ENCODE measurements at regions not wholly inside any gene's neighbourhood (a gene's known extent, or its start where the extent isn't known, plus 50 kb on each side); places are given as distances from the start of the nearest gene placed in this dataset.
"Not testable (repeated sequence)": the region's sequence is repeated elsewhere in the genome, so short reads cannot be mapped to it uniquely, and the experiment has no call there.

DNA sequence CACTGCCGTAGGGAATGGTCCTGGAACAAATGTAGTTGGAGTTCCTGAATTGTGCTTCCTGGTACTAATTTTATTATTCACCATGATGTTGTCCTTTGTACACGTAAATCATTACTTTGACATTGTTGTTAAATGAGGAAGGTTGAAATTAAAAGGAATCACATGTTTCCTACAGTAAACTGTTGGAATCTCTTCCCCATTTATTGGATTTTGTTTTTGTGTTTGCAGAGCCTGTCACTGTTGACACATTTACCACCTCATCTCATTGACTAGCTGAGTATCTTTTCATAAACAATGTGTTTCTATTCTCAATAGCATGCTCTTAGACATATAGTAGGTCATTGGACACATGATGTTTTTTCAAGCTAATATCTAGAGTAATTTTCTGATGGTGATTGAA is 1012.5 kb downstream of the NR2F1-AS1 start:
- no peak for DNase-seq (ENCODE audit: low read depth in 2 of 2)

GRCh38 chr5:92567831-92568450 is 1013.1 kb downstream of the NR2F1-AS1 start:
- DNase-seq (ENCODE audit: low read depth in 2 of 2): no peak

- DNase-seq (ENCODE audit: low read depth in 2 of 2): no peak
Measured at GRCh38 chr5:92566113-92566786, 1014.8 kb downstream of the NR2F1-AS1 start.

GRCh38 chr5:92565673-92566072 is 1015.3 kb downstream of the NR2F1-AS1 start:
- DNase-seq (ENCODE audit: low read depth in 2 of 2): no peak

DNA sequence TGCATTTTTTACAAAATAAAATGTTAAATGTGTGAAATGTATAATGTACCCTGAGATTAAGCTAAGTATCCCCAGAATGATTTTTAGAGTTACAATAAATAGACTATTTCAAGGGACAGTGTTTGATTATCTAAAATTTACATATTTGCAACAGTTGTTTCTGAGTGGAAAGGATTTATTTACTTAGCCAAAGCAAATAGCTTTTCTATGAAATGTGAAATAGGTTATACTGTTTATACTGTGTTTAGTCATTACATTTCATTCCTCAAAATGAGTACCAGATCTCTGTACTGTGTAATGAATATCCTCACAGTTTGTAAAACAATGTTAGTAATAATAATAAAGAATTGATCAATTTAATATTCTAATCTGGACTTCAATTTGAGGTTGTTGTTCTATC is 1019.0 kb downstream of the NR2F1-AS1 start:
- no peak for DNase-seq (ENCODE audit: low read depth in 2 of 2)

- no peak for DNase-seq (ENCODE audit: low read depth in 2 of 2)
Measured at GRCh38 chr5:92561411-92561959, 1019.5 kb downstream of the NR2F1-AS1 start.

DNA sequence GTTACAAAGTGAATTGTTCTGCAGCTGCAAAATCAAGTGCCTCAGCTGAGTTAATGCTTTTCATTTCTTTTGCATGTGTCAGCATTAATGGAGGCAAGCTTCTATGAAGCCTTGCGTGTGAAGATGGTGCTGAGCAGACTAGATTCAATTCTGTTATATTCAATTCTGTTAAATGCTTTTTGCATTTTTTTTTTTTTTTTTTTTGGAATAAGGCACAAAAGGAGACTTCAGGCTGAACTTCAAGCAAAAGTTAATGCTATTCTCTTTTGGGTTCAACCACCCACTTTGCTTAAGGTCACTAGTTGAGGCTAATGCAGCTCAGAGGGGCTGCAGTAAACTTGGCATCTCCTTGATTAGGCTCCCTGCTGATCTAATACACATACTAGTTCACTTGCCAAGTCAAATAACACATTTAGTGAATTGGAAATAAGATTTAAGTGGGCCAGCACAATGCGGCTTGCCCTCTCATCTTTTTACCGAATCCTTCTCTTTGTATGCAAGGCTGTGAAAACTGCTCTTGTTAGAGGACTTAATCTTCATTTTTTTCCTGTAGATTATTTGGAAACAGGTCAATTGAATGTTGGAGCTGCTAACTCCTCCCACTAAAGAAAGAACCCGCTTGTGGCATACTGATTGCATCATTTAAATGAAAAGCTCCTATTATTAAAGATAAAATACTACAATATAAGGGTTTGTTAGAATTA is 1020.2 kb downstream of the NR2F1-AS1 start:
- DNase-seq (ENCODE audit: low read depth in 2 of 2): no peak

- DNase-seq (ENCODE audit: low read depth in 2 of 2): peak in 1 of 2 donors; percentile 19
Measured at GRCh38 chr5:92559781-92560180, 1021.2 kb downstream of the NR2F1-AS1 start.

DNA sequence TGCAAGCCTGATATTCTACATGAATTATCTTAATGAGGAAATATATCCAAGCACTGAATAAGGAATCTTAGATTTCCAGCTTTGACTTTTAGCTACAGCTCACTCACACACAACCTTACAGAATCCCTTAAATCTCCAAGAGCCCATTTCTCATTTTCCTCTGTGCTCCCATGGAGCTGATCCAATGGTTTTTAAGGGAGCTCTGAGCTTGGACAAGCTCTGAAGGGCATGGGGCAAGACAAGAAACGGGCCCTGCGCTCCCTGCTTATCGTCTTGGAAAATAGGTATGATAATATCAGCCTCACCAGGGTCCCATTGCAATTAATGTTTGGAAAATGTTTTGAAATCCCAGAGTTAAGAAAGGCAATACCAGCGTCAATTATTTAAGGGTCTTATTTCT is 1021.7 kb downstream of the NR2F1-AS1 start:
- DNase-seq (ENCODE audit: low read depth in 2 of 2): no peak

DNA sequence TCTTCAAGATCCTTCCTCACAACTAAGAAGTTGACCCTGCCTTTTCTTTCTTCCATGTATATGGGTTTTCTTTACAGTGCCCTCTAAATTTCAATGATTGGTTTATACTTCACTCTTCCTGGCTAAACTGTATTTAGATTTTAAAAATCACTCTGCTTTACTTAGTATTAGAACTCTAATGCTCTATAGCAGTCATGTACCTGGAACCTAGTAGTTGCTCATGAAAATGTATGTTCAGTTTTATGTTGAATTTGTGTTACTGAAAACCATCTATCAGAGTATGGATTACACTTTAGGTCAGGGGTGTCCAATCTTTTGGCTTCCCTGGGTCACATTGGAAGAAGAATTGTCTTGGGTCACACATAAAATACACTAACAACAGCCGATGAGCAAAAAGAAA is 1024.3 kb downstream of the NR2F1-AS1 start:
- no peak for DNase-seq (ENCODE audit: low read depth in 2 of 2)

DNA sequence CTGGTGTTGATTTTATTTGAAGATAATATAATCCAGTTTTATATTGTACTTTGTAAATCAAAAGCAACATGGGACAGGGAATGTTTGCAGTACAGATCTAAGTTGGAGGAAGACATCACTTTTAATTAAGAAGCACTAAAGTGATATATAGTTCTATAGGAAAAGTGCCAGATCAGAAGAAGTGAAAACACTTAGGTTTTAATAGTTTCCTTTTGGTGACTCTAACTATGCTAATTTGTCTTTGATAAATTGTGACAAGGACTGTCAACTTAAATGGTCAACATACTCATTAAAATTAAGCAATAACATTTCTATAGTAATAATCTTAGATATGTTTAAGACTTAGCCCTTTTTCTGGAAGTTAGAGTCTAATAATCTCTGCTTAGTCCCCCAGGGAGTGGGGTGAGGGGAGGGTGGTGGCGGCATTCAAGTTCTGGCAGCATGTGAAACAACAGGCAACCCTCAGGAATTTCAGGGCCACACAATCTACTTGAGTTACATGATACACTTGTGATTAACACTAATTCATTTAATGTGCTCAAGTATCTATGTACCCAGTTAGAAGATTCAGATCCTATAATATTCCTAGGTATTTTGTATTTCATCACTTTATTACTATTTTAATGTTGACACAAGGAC is 1026.5 kb downstream of the NR2F1-AS1 start:
- DNase-seq (ENCODE audit: low read depth in 2 of 2): no peak

DNA sequence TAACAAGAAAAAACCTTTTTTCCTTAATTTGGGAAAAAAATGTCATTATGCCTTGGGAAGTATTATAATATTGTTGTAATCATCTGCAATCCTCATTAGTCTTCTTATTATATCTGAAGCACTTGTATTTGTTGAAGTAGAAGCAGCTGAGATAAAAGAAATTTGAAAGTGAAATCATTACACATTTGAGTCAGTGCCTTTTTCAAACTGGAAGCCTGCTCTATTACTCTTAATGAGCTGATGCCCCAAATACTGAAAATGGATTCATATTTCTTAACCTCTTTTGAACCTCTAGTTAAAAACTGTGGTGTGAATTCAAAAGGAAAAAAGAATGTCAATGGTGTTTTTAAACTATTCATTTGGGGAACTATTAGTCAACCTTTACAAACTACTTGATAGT is 1027.7 kb downstream of the NR2F1-AS1 start:
- DNase-seq (ENCODE audit: low read depth in 2 of 2): no peak

GRCh38 chr5:92552206-92553160 is 1028.5 kb downstream of the NR2F1-AS1 start:
- DNase-seq (ENCODE audit: low read depth in 2 of 2): peak; percentile 62 to 70

DNA sequence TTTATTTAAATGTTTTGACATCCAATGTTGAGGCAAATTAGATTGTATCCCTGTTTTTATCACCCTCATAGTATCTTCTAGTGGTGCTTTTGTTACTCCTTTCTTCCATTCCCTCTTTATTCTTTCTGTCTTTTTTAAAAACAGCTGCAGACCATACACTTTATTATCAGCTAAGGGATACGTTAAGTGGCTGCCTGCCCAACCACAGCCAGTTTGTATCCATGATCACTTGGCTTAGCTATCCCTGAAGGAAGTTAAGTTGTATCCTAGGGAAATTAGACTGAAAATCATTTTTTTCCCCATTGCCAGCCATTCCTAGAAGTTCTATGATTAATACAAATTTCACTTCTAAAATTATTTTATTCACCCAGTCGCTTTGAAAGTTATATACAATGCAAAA is 1032.7 kb downstream of the NR2F1-AS1 start:
- no peak for DNase-seq (ENCODE audit: low read depth in 2 of 2)

- DNase-seq (ENCODE audit: low read depth in 2 of 2): no peak
Measured at GRCh38 chr5:92544596-92544995, 1036.4 kb downstream of the NR2F1-AS1 start.

DNA sequence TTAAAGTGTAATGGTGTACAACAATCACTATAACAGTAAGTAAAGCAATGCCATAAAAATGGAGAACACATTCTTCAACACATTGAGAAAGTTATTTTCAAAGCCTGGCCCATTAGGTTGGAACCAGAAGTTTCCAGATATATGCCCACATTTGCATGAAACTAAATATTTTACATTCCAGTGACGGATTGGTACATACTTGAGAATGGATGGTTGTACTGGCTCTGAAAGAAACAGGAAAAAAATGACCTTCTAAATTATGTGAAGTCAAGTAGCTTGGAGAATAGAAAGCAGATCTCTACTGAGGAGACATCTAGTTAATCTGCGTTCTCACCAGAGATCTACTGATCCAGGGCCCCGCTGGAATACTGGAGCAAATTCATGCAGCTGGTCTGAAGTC is 1037.0 kb downstream of the NR2F1-AS1 start:
- DNase-seq (ENCODE audit: low read depth in 2 of 2): no peak

GRCh38 chr5:92543201-92543600 is 1037.8 kb downstream of the NR2F1-AS1 start:
- DNase-seq (ENCODE audit: low read depth in 2 of 2): no peak

GRCh38 chr5:92542017-92542416 is 1039.0 kb downstream of the NR2F1-AS1 start:
- DNase-seq (ENCODE audit: low read depth in 2 of 2): not testable (repeated sequence)

DNA sequence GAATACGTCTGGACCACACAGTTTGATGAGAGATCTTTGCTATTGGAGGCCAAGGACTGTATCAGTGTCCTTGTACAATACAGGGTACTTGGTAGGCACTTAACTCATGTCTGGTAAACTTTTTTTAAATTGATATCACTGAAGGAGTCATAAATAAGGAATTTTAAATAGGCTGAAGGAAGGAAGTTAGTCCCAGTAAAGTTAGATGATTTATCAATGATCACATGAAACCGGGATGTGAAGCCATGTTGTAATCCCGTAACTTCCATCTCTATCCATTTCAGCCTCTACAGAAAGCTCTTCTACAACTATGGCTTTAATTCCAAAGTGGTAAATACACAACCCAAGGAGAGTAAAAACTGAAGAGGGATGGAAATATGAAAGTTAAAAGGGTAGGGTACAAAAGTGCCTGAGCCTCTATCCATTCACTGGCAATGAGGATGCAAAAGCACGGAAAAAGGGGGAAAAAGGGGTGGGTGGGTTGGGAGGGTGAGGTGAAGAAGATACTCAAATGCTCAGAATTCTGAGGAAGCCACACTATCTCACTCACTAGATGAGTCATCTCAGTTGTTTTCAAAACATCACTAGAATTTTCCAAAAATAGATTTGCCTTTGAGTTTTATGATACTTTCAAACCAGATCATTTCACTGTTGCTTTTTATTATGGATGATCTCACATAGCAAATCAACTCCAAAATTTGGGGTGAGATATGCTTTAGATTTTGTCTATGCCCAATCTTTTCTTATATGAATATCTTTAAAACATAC is 1053.5 kb downstream of the NR2F1-AS1 start:
- DNase-seq (ENCODE audit: low read depth in 2 of 2): no peak

GRCh38 chr5:92525131-92525530 is 1055.9 kb downstream of the NR2F1-AS1 start:
- DNase-seq (ENCODE audit: low read depth in 2 of 2): no peak
